Upper lobe of right lung (tissue), 1 donor: ENCODE measurements at regions not wholly inside any gene's neighbourhood (a gene's known extent, or its start where the extent isn't known, plus 50 kb on each side); places are given as distances from the start of the nearest gene placed in this dataset.
"Not testable (repeated sequence)": the region's sequence is repeated elsewhere in the genome, so short reads cannot be mapped to it uniquely, and the experiment has no call there.

Experiments used
- ATAC-seq: fragments of 200-7000 bp; cut with Tn5 transposase; one replicate; pipeline ENCODE4 v1.9.1; 2020; ENCODE audit warnings: mild to moderate bottlenecking, moderate library complexity
- DNase-seq: peaks from one replicate; pipeline ENCODE4 v3.0.0-alpha.2; 2020
- H3K27ac ChIP-seq: fragments of 200-600 bp; one replicate; pipeline ENCODE4 v1.8.0; 2022
- H3K27me3 ChIP-seq: fragments of 200-600 bp; one replicate; pipeline ENCODE4 v1.8.0; 2022; ENCODE audit warnings: mild to moderate bottlenecking
- H3K36me3 ChIP-seq: fragments of 200-600 bp; one replicate; pipeline ENCODE4 v1.8.0; 2022
- H3K4me1 ChIP-seq: fragments of 200-600 bp; one replicate; pipeline ENCODE4 v1.8.0; 2022
- H3K4me3 ChIP-seq: fragments of 200-600 bp; one replicate; pipeline ENCODE4 v1.8.0; 2022; ENCODE audit warnings: mild to moderate bottlenecking
- H3K9me3 ChIP-seq: fragments of 200-600 bp; one replicate; pipeline ENCODE4 v1.8.0; 2022
- CTCF ChIP-seq: fragments of 200-600 bp; IDR thresholded peaks from one replicate; pipeline ENCODE4 v1.8.0; 2022; ENCODE audit warnings: antibody characterized with exemption
- intact Hi-C: fragments of 100-400 bp; cut with DNase I; formaldehyde crosslinking; loops from one replicate; pipeline ENCODE4 v1.11.0; 2022
- donor health status: DM: no; HTN: yes; CAD: no; lungs with severe emphysema.

GRCh38 chr20:61099806-61100205 is 152.3 kb upstream of the CDH4 start:
- H3K4me1 ChIP-seq: no peaks in the 10 kb centered on the region
- no peaks in the 10 kb centered on the region for H3K9me3 ChIP-seq
- TF ChIP-seq CTCF: no peak
- H3K4me3 ChIP-seq: no peak overlapping the region
- intact Hi-C loops: no loop called here
- no peak for DNase-seq
- no peak for ATAC-seq
- H3K36me3 ChIP-seq: no peaks in the 10 kb centered on the region
- H3K27me3 ChIP-seq: no peaks in the 10 kb centered on the region
- no peak overlapping the region for H3K27ac ChIP-seq

GRCh38 chr20:61100489-61100888 is 151.6 kb upstream of the CDH4 start:
- Histone ChIP-seq H3K27me3 (no peaks in the 10 kb centered on the region), H3K27ac (no peak overlapping the region), H3K9me3 (no peaks in the 10 kb centered on the region), H3K4me1 (no peaks in the 10 kb centered on the region), H3K4me3 (no peak overlapping the region), H3K36me3 (no peaks in the 10 kb centered on the region)
- intact Hi-C loops: no loop called here
- TF ChIP-seq CTCF: no peak
- ATAC-seq (no peak), DNase-seq (no peak)

DNA sequence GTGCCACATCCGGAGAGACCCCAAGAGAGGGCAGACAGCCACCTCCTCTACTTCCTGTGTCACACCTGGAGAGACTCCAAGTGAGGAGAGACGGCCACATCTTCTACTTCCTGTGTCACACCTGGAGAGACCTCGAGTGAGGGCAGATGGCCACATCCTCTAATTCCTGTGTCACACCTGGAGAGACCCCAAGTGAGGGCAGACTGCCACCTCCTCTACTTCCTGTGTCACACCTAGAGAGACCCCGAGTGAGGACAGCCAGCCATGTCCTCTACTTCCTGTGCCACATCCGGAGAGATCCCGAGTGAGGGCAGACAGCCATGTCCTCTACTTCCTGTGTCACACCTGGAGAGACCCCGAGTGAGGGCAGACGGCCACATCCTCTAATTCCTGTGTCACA is 150.7 kb upstream of the CDH4 start:
- H3K27me3 ChIP-seq, H3K4me1 ChIP-seq, H3K9me3 ChIP-seq, ATAC-seq, H3K36me3 ChIP-seq, DNase-seq, H3K27ac ChIP-seq, intact Hi-C loops, H3K4me3 ChIP-seq: not testable (repeated sequence)

- Histone ChIP-seq H3K27ac (no peak overlapping the region), H3K9me3 (no peaks in the 10 kb centered on the region), H3K4me3 (no peak overlapping the region), H3K4me1 (no peaks in the 10 kb centered on the region), H3K36me3 (no peaks in the 10 kb centered on the region), H3K27me3 (no peaks in the 10 kb centered on the region)
- ATAC-seq (no peak), DNase-seq (no peak)
- TF ChIP-seq CTCF: no peak
- intact Hi-C loops: no loop called here
Observed at GRCh38 chr20:61104232-61104631, 147.8 kb upstream of the CDH4 start.

GRCh38 chr20:61105395-61105794 is 146.7 kb upstream of the CDH4 start:
- no peak for ATAC-seq
- TF ChIP-seq CTCF: no peak
- H3K9me3 ChIP-seq: no peaks in the 10 kb centered on the region
- H3K27ac ChIP-seq: no peak overlapping the region
- no peak for DNase-seq
- no peaks in the 10 kb centered on the region for H3K4me1 ChIP-seq
- H3K4me3 ChIP-seq: no peak overlapping the region
- intact Hi-C loops: no loop called here
- H3K36me3 ChIP-seq: no peaks in the 10 kb centered on the region
- no peaks in the 10 kb centered on the region for H3K27me3 ChIP-seq

DNA sequence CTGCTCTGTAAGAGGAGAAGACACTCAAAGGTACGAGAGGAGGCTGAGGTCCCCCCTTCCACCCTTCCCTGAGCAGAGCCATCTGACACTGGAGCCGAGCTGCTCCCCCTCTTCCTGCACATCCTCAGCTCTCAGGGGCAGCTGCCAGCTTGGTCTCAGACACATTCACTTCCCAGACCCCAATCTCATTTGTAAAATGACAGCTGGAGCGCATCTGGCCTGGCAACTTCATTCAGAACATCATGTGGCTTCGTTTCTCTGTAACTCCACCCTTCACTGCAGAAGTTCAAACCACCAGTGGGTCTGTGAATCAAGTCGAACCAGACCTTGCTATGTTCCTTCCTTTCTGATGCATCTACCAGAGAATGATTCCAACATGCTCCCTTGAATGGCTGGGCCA is 145.6 kb upstream of the CDH4 start:
- Histone ChIP-seq H3K27me3 (no peaks in the 10 kb centered on the region), H3K36me3 (no peaks in the 10 kb centered on the region), H3K9me3 (no peaks in the 10 kb centered on the region), H3K4me3 (no peak overlapping the region), H3K27ac (no peak overlapping the region), H3K4me1 (no peaks in the 10 kb centered on the region)
- TF ChIP-seq CTCF: no peak
- DNase-seq: no peak
- intact Hi-C loops: no loop called here
- ATAC-seq: no peak
